Esophagus squamous epithelium (tissue), 5 donors: ENCODE measurements at regions not wholly inside any gene's neighbourhood (a gene's known extent, or its start where the extent isn't known, plus 50 kb on each side); places are given as distances from the start of the nearest gene placed in this dataset.

Experiments
- DNase-seq: peaks from one replicate; lab custom pipeline; 2025; lab: John Stamatoyannopoulos, UW
- H3K27ac ChIP-seq, 4 donors: fragments of 200-600 bp; sonication (generic); one replicate each; pipeline ENCODE4 v1.5.1; 2016 to 2019; ENCODE audit warnings: mild to moderate bottlenecking in 1 of 4
- H3K27me3 ChIP-seq, 4 donors: fragments of 200-600 bp; sonication (generic); 1 replicate in 3 of 4; 2 replicates in 1 of 4; pipeline versions ENCODE4 v1.5.1 to v1.6.0; 2017 to 2021; ENCODE audit warnings: antibody characterized with exemption in 1 of 4
- H3K36me3 ChIP-seq, 3 donors: fragments of 200-600 bp; sonication (generic); one replicate each; pipeline ENCODE4 v1.5.1; 2016 to 2019
- H3K4me1 ChIP-seq, 3 donors: fragments of 200-600 bp; sonication (generic); one replicate each; pipeline ENCODE4 v1.5.1; 2017 to 2019
- H3K4me3 ChIP-seq, 4 donors: fragments of 200-600 bp; sonication (generic); 1 replicate in 3 of 4; 2 replicates in 1 of 4; pipeline ENCODE4 v1.5.1; 2016 to 2019; ENCODE audit warnings: mild to moderate bottlenecking in 2 of 4, moderate library complexity in 1 of 4
- H3K9me3 ChIP-seq, 3 donors: fragments of 200-600 bp; sonication (generic); one replicate each; pipeline ENCODE4 v1.5.1; 2016 to 2019
- POLR2A ChIP-seq, 4 donors: fragments of 450-650 bp; IDR thresholded peaks; one replicate each; pipeline ENCODE4 v1.6.1; 2017; ENCODE audit warnings: antibody characterized with exemption in 4 of 4, mild to moderate bottlenecking in 4 of 4, moderate library complexity in 3 of 4
- WGBS, 2 donors: methylation state at CpG; one replicate each; pipeline ENCODE4 v1.1.5; 2018; 5-methylcytosine and 5-hydroxymethylcytosine counted together
- intact Hi-C: fragments of 100-400 bp; cut with DNase I; formaldehyde crosslinking; loops from one replicate; pipeline ENCODE4 v1.15.0; 2022
- TF ChIP-seq, protein P1 (sequence below), 6 experiments: fragments of 450-650 bp in 4 of 6; fragments of 200-600 bp in 2 of 6; sonication (generic) in 2 of 6; IDR thresholded peaks; one replicate each; pipeline ENCODE4 v1.5.1; 2016 to 2019; ENCODE audit warnings: antibody characterized with exemption in 6 of 6, mild to moderate bottlenecking in 4 of 6, moderate library complexity in 4 of 6
- donor health status: DM: yes; HTN: yes; CAD: no.

DNA sequence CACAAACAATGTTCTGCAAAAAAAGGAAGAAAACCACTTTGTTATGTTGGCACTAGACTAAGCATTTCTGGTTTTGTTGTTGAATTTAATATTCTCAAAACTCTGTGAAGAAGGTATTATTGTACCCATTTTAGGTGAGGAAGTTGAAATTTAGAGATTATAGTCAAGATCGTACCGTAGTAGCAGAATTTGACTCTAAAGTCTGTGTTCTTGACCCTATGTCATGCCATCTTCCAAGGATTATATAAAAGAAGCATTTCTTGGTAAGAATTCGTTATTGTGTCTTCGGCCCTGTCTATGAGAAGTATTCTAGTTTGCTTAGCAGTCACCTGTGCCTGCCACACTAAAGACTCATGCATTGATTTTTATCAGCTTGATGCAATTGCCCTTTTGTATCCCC is 104.4 kb upstream of the MAP9 start:
- WGBS, 2 donors: 89 to 95% methylated on average over 4 of the region's 4 CpGs
- H3K4me3 ChIP-seq: no peak overlapping the region
- TF ChIP-seq, protein P1, sequence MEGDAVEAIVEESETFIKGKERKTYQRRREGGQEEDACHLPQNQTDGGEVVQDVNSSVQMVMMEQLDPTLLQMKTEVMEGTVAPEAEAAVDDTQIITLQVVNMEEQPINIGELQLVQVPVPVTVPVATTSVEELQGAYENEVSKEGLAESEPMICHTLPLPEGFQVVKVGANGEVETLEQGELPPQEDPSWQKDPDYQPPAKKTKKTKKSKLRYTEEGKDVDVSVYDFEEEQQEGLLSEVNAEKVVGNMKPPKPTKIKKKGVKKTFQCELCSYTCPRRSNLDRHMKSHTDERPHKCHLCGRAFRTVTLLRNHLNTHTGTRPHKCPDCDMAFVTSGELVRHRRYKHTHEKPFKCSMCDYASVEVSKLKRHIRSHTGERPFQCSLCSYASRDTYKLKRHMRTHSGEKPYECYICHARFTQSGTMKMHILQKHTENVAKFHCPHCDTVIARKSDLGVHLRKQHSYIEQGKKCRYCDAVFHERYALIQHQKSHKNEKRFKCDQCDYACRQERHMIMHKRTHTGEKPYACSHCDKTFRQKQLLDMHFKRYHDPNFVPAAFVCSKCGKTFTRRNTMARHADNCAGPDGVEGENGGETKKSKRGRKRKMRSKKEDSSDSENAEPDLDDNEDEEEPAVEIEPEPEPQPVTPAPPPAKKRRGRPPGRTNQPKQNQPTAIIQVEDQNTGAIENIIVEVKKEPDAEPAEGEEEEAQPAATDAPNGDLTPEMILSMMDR (IDR thresholded peaks at IDR 0.05): no peak
- TF ChIP-seq POLR2A (IDR thresholded peaks at IDR 0.05): no peak
- H3K36me3 ChIP-seq: no peaks in the 10 kb centered on the region
- H3K9me3 ChIP-seq: no peaks in the 10 kb centered on the region
- intact Hi-C loops: no loop called here
- no peak overlapping the region for H3K27ac ChIP-seq
- DNase-seq: no peak
- no peaks in the 10 kb centered on the region for H3K4me1 ChIP-seq
- no peaks in the 10 kb centered on the region for H3K27me3 ChIP-seq

DNA sequence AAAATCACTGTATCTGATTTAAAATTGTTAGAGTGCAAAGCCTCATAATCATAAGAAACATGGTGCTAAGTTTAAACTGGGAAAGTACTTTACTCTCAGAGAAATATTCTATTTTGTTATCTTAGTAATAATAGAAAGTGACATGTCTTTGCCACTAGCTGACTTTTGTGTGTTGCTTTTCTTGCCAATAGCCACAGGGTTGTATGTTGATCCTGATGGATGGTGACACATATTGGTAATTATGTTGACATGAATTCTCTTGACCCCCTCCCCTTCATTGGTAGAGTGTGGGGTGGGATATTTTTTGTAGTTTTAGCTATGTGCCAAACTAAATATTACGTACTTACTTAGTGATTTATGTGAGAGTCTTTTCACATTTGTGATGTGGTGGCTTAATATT is 103.1 kb upstream of the MAP9 start:
- no peak overlapping the region for H3K27ac ChIP-seq
- DNase-seq: no peak
- H3K4me3 ChIP-seq: no peak overlapping the region
- no peaks in the 10 kb centered on the region for H3K4me1 ChIP-seq
- 78 to 86% methylated on average over 1 of the region's 1 CpG for WGBS, 2 donors
- intact Hi-C loops: no loop called here
- H3K36me3 ChIP-seq: no peaks in the 10 kb centered on the region
- H3K27me3 ChIP-seq: no peaks in the 10 kb centered on the region
- TF ChIP-seq POLR2A (IDR thresholded peaks at IDR 0.05): no peak
- TF ChIP-seq, protein P1 (IDR thresholded peaks at IDR 0.05): no peak
- no peaks in the 10 kb centered on the region for H3K9me3 ChIP-seq

DNA sequence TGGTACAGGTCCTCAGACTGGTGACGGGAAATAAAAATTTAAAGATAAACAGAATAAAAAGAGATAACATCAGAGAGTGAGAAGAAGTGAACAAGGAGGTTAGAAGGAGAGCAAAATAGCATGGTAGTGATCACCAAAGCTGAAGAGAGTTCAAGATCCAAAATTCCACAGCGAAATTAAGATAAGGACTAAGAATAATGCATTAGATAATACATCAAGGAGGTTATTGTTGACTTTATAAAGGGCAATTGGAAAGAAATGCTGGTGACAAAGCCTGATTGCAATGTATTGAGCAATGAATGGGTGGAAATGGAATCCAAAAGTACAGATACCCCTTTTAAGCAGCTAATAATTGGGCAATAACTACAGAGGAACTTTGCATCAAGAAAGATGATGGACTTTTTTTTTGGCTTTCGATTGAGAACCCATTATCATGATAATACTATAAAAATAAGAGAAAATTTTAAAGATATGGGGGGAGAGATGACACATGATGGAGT is 101.6 kb upstream of the MAP9 start:
- Histone ChIP-seq H3K4me1 (no peaks in the 10 kb centered on the region), H3K27ac (no peak overlapping the region), H3K27me3 (no peaks in the 10 kb centered on the region), H3K36me3 (no peaks in the 10 kb centered on the region), H3K4me3 (no peak overlapping the region), H3K9me3 (no peaks in the 10 kb centered on the region)
- intact Hi-C loops: no loop called here
- DNase-seq: no peak
- 77 to 83% methylated on average over 3 of the region's 3 CpGs for WGBS, 2 donors
- TF ChIP-seq, protein P1 (IDR thresholded peaks at IDR 0.05): no peak
- TF ChIP-seq POLR2A (IDR thresholded peaks at IDR 0.05): no peak

DNA sequence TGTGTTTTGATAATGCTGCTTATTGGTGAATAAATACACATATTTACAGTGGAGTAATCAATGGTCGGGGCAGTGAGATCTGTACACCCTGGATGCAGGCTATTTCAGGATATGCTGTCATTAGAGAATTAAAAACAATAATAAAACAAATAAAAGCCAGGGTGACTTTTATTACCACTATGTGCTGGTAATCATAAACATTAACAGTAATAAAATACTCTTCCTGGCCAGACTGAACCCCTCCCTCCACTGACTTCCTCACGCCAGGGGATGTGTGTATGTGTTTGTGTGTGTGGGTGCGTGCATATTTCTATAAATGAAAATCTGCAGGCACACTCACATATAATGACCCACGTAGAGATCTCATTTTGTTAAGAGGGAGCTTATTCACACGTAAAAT is 98.0 kb upstream of the MAP9 start:
- H3K27me3 ChIP-seq: no peaks in the 10 kb centered on the region
- no peaks in the 10 kb centered on the region for H3K9me3 ChIP-seq
- H3K36me3 ChIP-seq: no peaks in the 10 kb centered on the region
- TF ChIP-seq, protein P1 (IDR thresholded peaks at IDR 0.05): no peak
- TF ChIP-seq POLR2A (IDR thresholded peaks at IDR 0.05): no peak
- H3K4me1 ChIP-seq: no peaks in the 10 kb centered on the region
- no peak overlapping the region for H3K4me3 ChIP-seq
- DNase-seq: no peak
- intact Hi-C loops: no loop called here
- 79 to 86% methylated on average over 5 of the region's 5 CpGs for WGBS, 2 donors
- no peak overlapping the region for H3K27ac ChIP-seq

DNA sequence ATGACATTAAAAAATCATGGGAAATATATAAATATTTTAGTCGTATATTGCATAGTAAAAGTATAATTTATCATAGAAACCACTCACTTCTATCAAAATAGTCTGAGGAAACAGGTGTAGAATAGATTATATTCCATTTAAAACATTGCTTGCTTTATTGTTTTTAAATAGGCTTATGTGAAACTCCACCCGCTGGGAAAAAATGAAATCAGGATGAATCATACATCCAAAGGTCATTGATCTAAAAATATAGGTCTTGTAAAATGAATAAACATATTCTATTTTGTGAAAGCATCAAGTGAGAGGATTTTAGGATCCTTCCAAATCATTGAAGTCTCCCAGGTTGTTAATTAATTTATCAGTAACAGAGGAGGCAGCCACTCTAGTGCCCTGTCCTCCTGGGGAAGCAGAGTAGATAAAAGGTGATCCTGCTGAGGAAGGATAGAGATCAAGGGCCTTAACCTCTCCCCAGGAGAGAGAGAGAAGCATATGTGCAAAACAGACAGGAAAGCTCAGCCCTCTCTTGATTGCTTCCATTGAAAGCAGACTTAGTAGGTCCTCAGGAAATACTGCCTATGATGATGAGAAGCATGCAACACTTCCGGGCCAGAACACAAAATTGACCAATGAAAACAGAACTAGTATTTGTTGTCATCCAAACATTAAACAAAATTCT is 96.8 kb upstream of the MAP9 start:
- Histone ChIP-seq H3K9me3 (no peaks in the 10 kb centered on the region), H3K27ac (no peak overlapping the region), H3K27me3 (no peaks in the 10 kb centered on the region), H3K4me1 (no peaks in the 10 kb centered on the region), H3K36me3 (no peaks in the 10 kb centered on the region), H3K4me3 (no peak overlapping the region)
- 42 to 45% methylated on average over 3 of the region's 3 CpGs for WGBS, 2 donors
- DNase-seq: no peak
- TF ChIP-seq, protein P1 (IDR thresholded peaks at IDR 0.05): no peak
- TF ChIP-seq POLR2A (IDR thresholded peaks at IDR 0.05): no peak
- intact Hi-C loops: no loop called here
